Islet of Langerhans (tissue), 1 donor: ENCODE measurements at regions not wholly inside any gene's neighbourhood (a gene's known extent, or its start where the extent isn't known, plus 50 kb on each side); places are given as distances from the start of the nearest gene placed in this dataset.

ENCODE experiments used
- FAIRE-seq: peaks from one replicate; lab custom pipeline; 2011; peaks lifted over from hg19 to GRCh38; lab: Jason Lieb, UNC

- FAIRE-seq: no peak
Measured at GRCh38 chr20:40770564-40771307, 81.7 kb upstream of the MAFB start.

- FAIRE-seq: no peak
Measured at GRCh38 chr20:40771308-40771610, 82.2 kb upstream of the MAFB start.

- FAIRE-seq: no peak
Measured at GRCh38 chr20:40771848-40772511, 82.9 kb upstream of the MAFB start.

- FAIRE-seq: no peak
Measured at GRCh38 chr20:40773376-40773775, 84.3 kb upstream of the MAFB start.

GRCh38 chr20:40774252-40774651, 85.2 kb upstream of the MAFB start:
- no peak for FAIRE-seq

GRCh38 chr20:40775561-40776146, 86.6 kb upstream of the MAFB start:
- FAIRE-seq: no peak

- FAIRE-seq: no peak
Measured at GRCh38 chr20:40776466-40777457, 87.7 kb upstream of the MAFB start.

GRCh38 chr20:40777653-40778052, 88.6 kb upstream of the MAFB start:
- FAIRE-seq: no peak

- FAIRE-seq: no peak
Measured at GRCh38 chr20:40778894-40779496, 90.0 kb upstream of the MAFB start.

- no peak for FAIRE-seq
Measured at GRCh38 chr20:40781327-40782042, 92.4 kb upstream of the MAFB start.

GRCh38 chr20:40782043-40782368, 93.0 kb upstream of the MAFB start:
- no peak for FAIRE-seq

GRCh38 chr20:40785346-40785745, 96.3 kb upstream of the MAFB start:
- FAIRE-seq: no peak

- no peak for FAIRE-seq
Measured at GRCh38 chr20:40786336-40786735, 97.3 kb upstream of the MAFB start.

- no peak for FAIRE-seq
Measured at GRCh38 chr20:40787941-40788340, 98.9 kb upstream of the MAFB start.

- no peak for FAIRE-seq
Measured at GRCh38 chr20:40797425-40797824, 108.4 kb upstream of the MAFB start.

- no peak for FAIRE-seq
Measured at GRCh38 chr20:40798066-40798465, 109.0 kb upstream of the MAFB start.

- FAIRE-seq: no peak
Measured at GRCh38 chr20:40802886-40803285, 113.8 kb upstream of the MAFB start.

- no peak for FAIRE-seq
Measured at GRCh38 chr20:40803381-40803780, 114.3 kb upstream of the MAFB start.

- FAIRE-seq: no peak
Measured at GRCh38 chr20:40805592-40805991, 116.6 kb upstream of the MAFB start.

GRCh38 chr20:40806929-40807820, 118.1 kb upstream of the MAFB start:
- no peak for FAIRE-seq

- FAIRE-seq: no peak
Measured at GRCh38 chr20:40807821-40808170, 118.8 kb upstream of the MAFB start.
